SK-N-SH treated with all-trans-retinoic acid at 6 μM for 48 hours (cell line): ENCODE measurements at regions not wholly inside any gene's neighbourhood (a gene's known extent, or its start where the extent isn't known, plus 50 kb on each side); places are given as distances from the start of the nearest gene placed in this dataset.

Experiments
- GLIS3 ChIP-seq: fragments of 250-450 bp; sonication (Bioruptor Pico); IDR thresholded peaks from 2 replicates; pipeline ENCODE4 v1.5.0; 2020; ENCODE audit warnings: mild to moderate bottlenecking, moderate library complexity
- ISL1 ChIP-seq: fragments of 250-450 bp; sonication (Bioruptor Pico); IDR thresholded peaks from 2 replicates; pipeline ENCODE4 v2.1.2; 2022; ENCODE audit warnings: mild to moderate bottlenecking, moderate library complexity
- ZC3H10 ChIP-seq: fragments of 250-450 bp; sonication (Bioruptor Pico); IDR thresholded peaks from 2 replicates; pipeline ENCODE4 v1.5.1; 2021; ENCODE audit warnings: mild to moderate bottlenecking, moderate library complexity
- TF ChIP-seq, protein P1 (sequence below): fragments of 250-450 bp; sonication (Bioruptor Pico); IDR thresholded peaks from 2 replicates; pipeline ENCODE4 v1.5.1; 2020; ENCODE audit warnings: low read depth, mild to moderate bottlenecking, moderate library complexity
- TF ChIP-seq, protein P2 (sequence below): fragments of 250-450 bp; sonication (Bioruptor Pico); IDR thresholded peaks from 2 replicates; pipeline ENCODE4 v1.8.0; 2020; ENCODE audit warnings: mild to moderate bottlenecking, moderate library complexity, borderline replicate concordance

DNA sequence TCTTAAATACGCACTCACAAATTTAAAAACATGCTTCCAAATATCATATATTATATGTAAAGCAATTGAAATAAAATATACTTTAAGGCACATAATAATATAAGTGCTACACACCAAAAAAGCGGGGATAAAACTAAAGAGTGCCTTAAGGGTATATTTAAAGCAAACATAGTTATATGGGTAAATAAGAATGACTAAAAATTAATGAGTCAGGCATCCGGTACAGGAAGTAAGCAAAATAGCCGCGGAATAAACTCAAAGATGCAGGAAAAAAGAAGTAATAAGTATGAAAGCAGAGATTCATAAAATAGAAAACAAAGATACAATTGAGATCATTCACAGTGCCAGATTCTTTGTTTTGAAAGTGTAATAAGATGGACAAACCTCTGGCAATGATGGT lies 503.5 kb upstream of the SOX11 start:
- TF ChIP-seq, protein P1, sequence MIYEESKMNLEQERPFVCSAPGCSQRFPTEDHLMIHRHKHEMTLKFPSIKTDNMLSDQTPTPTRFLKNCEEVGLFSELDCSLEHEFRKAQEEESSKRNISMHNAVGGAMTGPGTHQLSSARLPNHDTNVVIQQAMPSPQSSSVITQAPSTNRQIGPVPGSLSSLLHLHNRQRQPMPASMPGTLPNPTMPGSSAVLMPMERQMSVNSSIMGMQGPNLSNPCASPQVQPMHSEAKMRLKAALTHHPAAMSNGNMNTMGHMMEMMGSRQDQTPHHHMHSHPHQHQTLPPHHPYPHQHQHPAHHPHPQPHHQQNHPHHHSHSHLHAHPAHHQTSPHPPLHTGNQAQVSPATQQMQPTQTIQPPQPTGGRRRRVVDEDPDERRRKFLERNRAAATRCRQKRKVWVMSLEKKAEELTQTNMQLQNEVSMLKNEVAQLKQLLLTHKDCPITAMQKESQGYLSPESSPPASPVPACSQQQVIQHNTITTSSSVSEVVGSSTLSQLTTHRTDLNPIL, result no peak
- TF ChIP-seq ISL1 (CRISPR knock-in tag) (no peak), ZC3H10 (CRISPR knock-in tag) (no peak), GLIS3 (no peak)
- TF ChIP-seq, protein P2, sequence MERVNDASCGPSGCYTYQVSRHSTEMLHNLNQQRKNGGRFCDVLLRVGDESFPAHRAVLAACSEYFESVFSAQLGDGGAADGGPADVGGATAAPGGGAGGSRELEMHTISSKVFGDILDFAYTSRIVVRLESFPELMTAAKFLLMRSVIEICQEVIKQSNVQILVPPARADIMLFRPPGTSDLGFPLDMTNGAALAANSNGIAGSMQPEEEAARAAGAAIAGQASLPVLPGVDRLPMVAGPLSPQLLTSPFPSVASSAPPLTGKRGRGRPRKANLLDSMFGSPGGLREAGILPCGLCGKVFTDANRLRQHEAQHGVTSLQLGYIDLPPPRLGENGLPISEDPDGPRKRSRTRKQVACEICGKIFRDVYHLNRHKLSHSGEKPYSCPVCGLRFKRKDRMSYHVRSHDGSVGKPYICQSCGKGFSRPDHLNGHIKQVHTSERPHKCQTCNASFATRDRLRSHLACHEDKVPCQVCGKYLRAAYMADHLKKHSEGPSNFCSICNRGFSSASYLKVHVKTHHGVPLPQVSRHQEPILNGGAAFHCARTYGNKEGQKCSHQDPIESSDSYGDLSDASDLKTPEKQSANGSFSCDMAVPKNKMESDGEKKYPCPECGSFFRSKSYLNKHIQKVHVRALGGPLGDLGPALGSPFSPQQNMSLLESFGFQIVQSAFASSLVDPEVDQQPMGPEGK, result no peak
